CD4-positive, alpha-beta memory T cell (primary cell): ENCODE measurements at regions not wholly inside any gene's neighbourhood (a gene's known extent, or its start where the extent isn't known, plus 50 kb on each side); places are given as distances from the start of the nearest gene placed in this dataset.

Source experiments
- CTCF ChIA-PET: fragments of 350-600 bp; sonication (Branson Sonifier 250); formaldehyde crosslinking; loops from one replicate; lab custom pipeline; 2021; ENCODE audit warnings: inconsistent platforms; ENCODE audit not compliant: partially characterized antibody; lab: Charles Lee
- POLR2A ChIA-PET: fragments of 350-600 bp; sonication (Branson Sonifier 250); formaldehyde crosslinking; loops from one replicate; lab custom pipeline; 2021; ENCODE audit not compliant: partially characterized antibody; lab: Charles Lee
- DNase-seq, 5 donors: peaks; one replicate each; pipeline versions ENCODE4 v3.0.0 to v3.0.0-alpha.2; 2020 to 2022; ENCODE audit warnings: mixed read lengths in 1 of 5
- H3K27ac ChIP-seq: one replicate; pipeline ENCODE4 v1.7.0; 2013; ENCODE audit warnings: low read depth, low read length
- H3K27me3 ChIP-seq: 2 replicates; pipeline ENCODE4 v1.7.0; 2013; ENCODE audit warnings: mild to moderate bottlenecking, low read length, moderate library complexity; ENCODE audit not compliant: insufficient read depth
- H3K36me3 ChIP-seq: 2 replicates; pipeline ENCODE4 v1.7.0; 2013; ENCODE audit warnings: mild to moderate bottlenecking, low read length, moderate library complexity; ENCODE audit not compliant: insufficient read depth
- H3K4me1 ChIP-seq: 2 replicates; pipeline ENCODE4 v1.7.0; 2013; ENCODE audit warnings: mild to moderate bottlenecking, low read length, moderate library complexity; ENCODE audit not compliant: insufficient read depth
- H3K4me3 ChIP-seq, 2 donors: one replicate each; pipeline ENCODE4 v1.7.0; 2013; ENCODE audit warnings: low read length in 2 of 2, mild to moderate bottlenecking in 1 of 2
- H3K9me3 ChIP-seq, 2 donors: one replicate each; pipeline ENCODE4 v1.7.0; 2013; ENCODE audit warnings: low read length in 2 of 2, control low read depth in 1 of 2; ENCODE audit not compliant: control insufficient read depth in 1 of 2
- H3K27ac Mint-ChIP-seq, 7 donors: one replicate each; pipeline ENCODE4 v1.8.0; 2020 to 2021; ENCODE audit warnings: mixed read lengths in 7 of 7, mild to moderate bottlenecking in 6 of 7, inconsistent platforms in 3 of 7, moderate library complexity in 3 of 7
- H3K27me3 Mint-ChIP-seq, 2 donors: one replicate each; pipeline ENCODE4 v1.8.0; 2020 to 2021; ENCODE audit warnings: mixed read lengths in 2 of 2
- H3K36me3 Mint-ChIP-seq, 2 donors: one replicate each; pipeline ENCODE4 v1.8.0; 2020 to 2021; ENCODE audit warnings: mixed read lengths in 2 of 2, inconsistent platforms in 1 of 2, mild to moderate bottlenecking in 1 of 2
- H3K4me1 Mint-ChIP-seq, 4 donors: one replicate each; pipeline ENCODE4 v1.8.0; 2020 to 2021; ENCODE audit warnings: mixed read lengths in 4 of 4, mild to moderate bottlenecking in 1 of 4
- H3K4me3 Mint-ChIP-seq, 8 donors: one replicate each; pipeline ENCODE4 v1.8.0; 2020 to 2021; ENCODE audit warnings: mixed read lengths in 8 of 8, mild to moderate bottlenecking in 7 of 8, moderate library complexity in 6 of 8, inconsistent platforms in 3 of 8
- H3K9me3 Mint-ChIP-seq, 8 donors: one replicate each; pipeline ENCODE4 v1.8.0; 2020 to 2021; ENCODE audit warnings: mixed read lengths in 8 of 8, mild to moderate bottlenecking in 5 of 8, inconsistent platforms in 3 of 8, moderate library complexity in 1 of 8
- intact Hi-C: fragments of 100-400 bp; cut with micrococcal nuclease; formaldehyde crosslinking; loops from one replicate; pipeline ENCODE4 v1.15.1; 2023

GRCh38 chr2:8312221-8312620, 369.6 kb upstream of the ID2 start:
- no peak overlapping the region for H3K4me3 ChIP-seq
- peaks cover 0 to 4% of the 10 kb centered on the region in 2 donors for H3K36me3 Mint-ChIP-seq
- DNase-seq: no peak
- intact Hi-C loops: loop anchor here (10.0 kb wide), 1 partner anchor 87 kb away; no protein-coding TSS in a partner anchor
- CTCF ChIA-PET: interaction anchor here (1.3 kb wide), 1 partner anchor 368 kb away, joined by 3 read pairs; no protein-coding TSS in a partner anchor
- no peaks in the 10 kb centered on the region for H3K27me3 Mint-ChIP-seq
- peaks cover 0 to 3% (median 0%) of the 10 kb centered on the region in 8 donors for H3K9me3 Mint-ChIP-seq
- peaks cover 68% of the 10 kb centered on the region for H3K4me1 ChIP-seq
- H3K9me3 ChIP-seq: no peaks in the 10 kb centered on the region
- H3K4me1 Mint-ChIP-seq: peaks cover 49 to 74% (median 65%) of the 10 kb centered on the region in 4 donors
- no peaks in the 10 kb centered on the region for H3K27me3 ChIP-seq
- H3K27ac Mint-ChIP-seq: peak overlapping the region; percentile 31 to 94 (median 87)
- H3K27ac ChIP-seq: peak overlapping the region; percentile 9
- H3K4me3 Mint-ChIP-seq: peak overlapping the region in 7 of 8 donors; percentile 52 to 72 (median 69)
- POLR2A ChIA-PET: interaction anchor here (0.8 to 5.0 kb wide), 10 partner anchors 8 to 370 kb away, joined by 3 to 18 read pairs (median 4); partner anchors contain the start of gene ID2
- H3K36me3 ChIP-seq: no peaks in the 10 kb centered on the region

- CTCF ChIA-PET: interaction anchor here (0.9 to 1.3 kb wide), 3 partner anchors 13 to 368 kb away, joined by 3 read pairs; no protein-coding TSS in a partner anchor
- Histone ChIP-seq H3K36me3 (no peaks in the 10 kb centered on the region), H3K9me3 (no peaks in the 10 kb centered on the region), H3K4me3 (no peak overlapping the region), H3K4me1 (peaks cover 68% of the 10 kb centered on the region), H3K27me3 (no peaks in the 10 kb centered on the region), H3K27ac (peak overlapping the region; percentile 9)
- peaks cover 49 to 70% (median 64%) of the 10 kb centered on the region in 4 donors for H3K4me1 Mint-ChIP-seq
- POLR2A ChIA-PET: interaction anchor here (1.0 to 5.0 kb wide), 9 partner anchors 9 to 369 kb away, joined by 3 to 18 read pairs (median 5); partner anchors contain the start of gene ID2
- H3K36me3 Mint-ChIP-seq: peaks cover 0 to 4% of the 10 kb centered on the region in 2 donors
- H3K27ac Mint-ChIP-seq: peak overlapping the region; percentile 52 to 94 (median 86)
- no peaks in the 10 kb centered on the region for H3K27me3 Mint-ChIP-seq
- DNase-seq: peak in 1 of 5 donors; percentile 20
- H3K9me3 Mint-ChIP-seq: peaks cover 0 to 3% (median 0%) of the 10 kb centered on the region in 8 donors
- intact Hi-C loops: loop anchor here (1.0 to 10.0 kb wide), 2 partner anchors 11 to 88 kb away; no protein-coding TSS in a partner anchor
- peak overlapping the region in 7 of 8 donors; percentile 52 to 72 (median 69) for H3K4me3 Mint-ChIP-seq
Measured at GRCh38 chr2:8312861-8313830, 368.7 kb upstream of the ID2 start.

- peaks cover 61% of the 10 kb centered on the region for H3K4me1 ChIP-seq
- H3K9me3 ChIP-seq: no peaks in the 10 kb centered on the region
- Mint-ChIP-seq H3K4me1 (peaks cover 46 to 62% (median 58%) of the 10 kb centered on the region in 4 donors), H3K27ac (peak overlapping the region in 2 of 7 donors; percentile 24 to 61), H3K36me3 (peaks cover 0 to 4% of the 10 kb centered on the region in 2 donors), H3K4me3 (no peak overlapping the region), H3K27me3 (no peaks in the 10 kb centered on the region), H3K9me3 (peaks cover 0 to 3% (median 0%) of the 10 kb centered on the region in 8 donors)
- H3K27ac ChIP-seq: no peak overlapping the region
- intact Hi-C loops: loop anchor here (10.0 kb wide), 1 partner anchor 89 kb away; no protein-coding TSS in a partner anchor
- H3K27me3 ChIP-seq: no peaks in the 10 kb centered on the region
- ChIA-PET CTCF (interaction anchor here (1.1 kb wide), 1 partner anchor 12 kb away, joined by 3 read pairs; no protein-coding TSS in a partner anchor), POLR2A (interaction anchor here (1.0 to 5.0 kb wide), 5 partner anchors 10 to 32 kb away, joined by 3 to 18 read pairs (median 4); no protein-coding TSS in a partner anchor)
- H3K36me3 ChIP-seq: no peaks in the 10 kb centered on the region
- no peak for DNase-seq
- no peak overlapping the region for H3K4me3 ChIP-seq
Measured at GRCh38 chr2:8314063-8314462, 367.8 kb upstream of the ID2 start.

GRCh38 chr2:8315531-8316165, 366.2 kb upstream of the ID2 start:
- no peak overlapping the region for H3K27ac ChIP-seq
- DNase-seq: no peak
- peaks cover 45% of the 10 kb centered on the region for H3K4me1 ChIP-seq

GRCh38 chr2:8316356-8316755, 365.5 kb upstream of the ID2 start:
- ChIA-PET POLR2A (interaction anchor here (5.0 kb wide), 1 partner anchor 12 kb away, joined by 18 read pairs; no protein-coding TSS in a partner anchor), CTCF (no interaction called here)
- Histone ChIP-seq H3K36me3 (no peaks in the 10 kb centered on the region), H3K9me3 (no peaks in the 10 kb centered on the region), H3K4me1 (peaks cover 38% of the 10 kb centered on the region), H3K4me3 (no peak overlapping the region), H3K27me3 (no peaks in the 10 kb centered on the region), H3K27ac (no peak overlapping the region)
- intact Hi-C loops: loop anchor here (10.0 kb wide), 1 partner anchor 92 kb away; no protein-coding TSS in a partner anchor
- H3K27ac Mint-ChIP-seq: no peak overlapping the region
- peak overlapping the region in 1 of 8 donors; percentile 3 for H3K4me3 Mint-ChIP-seq
- H3K4me1 Mint-ChIP-seq: peaks cover 26 to 39% (median 36%) of the 10 kb centered on the region in 4 donors
- H3K36me3 Mint-ChIP-seq: peaks cover 0 to 4% of the 10 kb centered on the region in 2 donors
- no peaks in the 10 kb centered on the region for H3K27me3 Mint-ChIP-seq
- H3K9me3 Mint-ChIP-seq: peaks cover 0 to 3% (median 0%) of the 10 kb centered on the region in 8 donors
- no peak for DNase-seq

More at GRCh38 chr2:8315531-8316165, 366.2 kb upstream of the ID2 start:
- Mint-ChIP-seq H3K9me3 (peaks cover 0 to 3% (median 0%) of the 10 kb centered on the region in 8 donors), H3K4me1 (peaks cover 32 to 46% (median 43%) of the 10 kb centered on the region in 4 donors), H3K36me3 (peaks cover 0 to 4% of the 10 kb centered on the region in 2 donors), H3K27ac (peak overlapping the region in 2 of 7 donors; percentile 36 to 56), H3K4me3 (no peak overlapping the region), H3K27me3 (no peaks in the 10 kb centered on the region)
- POLR2A ChIA-PET: interaction anchor here (5.0 kb wide), 1 partner anchor 13 kb away, joined by 18 read pairs; no protein-coding TSS in a partner anchor
- intact Hi-C loops: loop anchor here (10.0 kb wide), 1 partner anchor 91 kb away; no protein-coding TSS in a partner anchor
- H3K4me3 ChIP-seq: no peak overlapping the region
- no peaks in the 10 kb centered on the region for H3K9me3 ChIP-seq
- CTCF ChIA-PET: interaction anchor here (1.3 kb wide), 1 partner anchor 206 kb away, joined by 3 read pairs; no protein-coding TSS in a partner anchor
- H3K27me3 ChIP-seq: no peaks in the 10 kb centered on the region
- no peaks in the 10 kb centered on the region for H3K36me3 ChIP-seq

- Histone ChIP-seq H3K4me1 (peaks cover 28% of the 10 kb centered on the region), H3K27me3 (no peaks in the 10 kb centered on the region), H3K9me3 (no peaks in the 10 kb centered on the region), H3K36me3 (no peaks in the 10 kb centered on the region), H3K27ac (no peak overlapping the region), H3K4me3 (no peak overlapping the region)
- Mint-ChIP-seq H3K27me3 (no peaks in the 10 kb centered on the region), H3K4me1 (peaks cover 17 to 28% (median 26%) of the 10 kb centered on the region in 4 donors), H3K36me3 (peaks cover 0 to 4% of the 10 kb centered on the region in 2 donors), H3K4me3 (no peak overlapping the region), H3K27ac (peak overlapping the region in 1 of 7 donors; percentile 70), H3K9me3 (peaks cover 0 to 3% (median 0%) of the 10 kb centered on the region in 8 donors)
- DNase-seq: no peak
- ChIA-PET POLR2A (no interaction called here), CTCF (no interaction called here)
- intact Hi-C loops: loop anchor here (10.0 kb wide), 1 partner anchor 93 kb away; no protein-coding TSS in a partner anchor
Measured at GRCh38 chr2:8317418-8317817, 364.4 kb upstream of the ID2 start.
